NOMO-1 treated with DMSO at 0.1 percent for 48 hours (cell line): ENCODE measurements at regions not wholly inside any gene's neighbourhood (a gene's known extent, or its start where the extent isn't known, plus 50 kb on each side); places are given as distances from the start of the nearest gene placed in this dataset.
A peak's percentile ranks its signal among the peaks of the same experiment; 100 is the strongest.
"Not testable (repeated sequence)": the region's sequence is repeated elsewhere in the genome, so short reads cannot be mapped to it uniquely, and the experiment has no call there.

Experiments
- DNase-seq: peaks from one replicate; lab custom pipeline; 2025; ENCODE audit not compliant: unreplicated experiment; lab: John Stamatoyannopoulos, UW

DNA sequence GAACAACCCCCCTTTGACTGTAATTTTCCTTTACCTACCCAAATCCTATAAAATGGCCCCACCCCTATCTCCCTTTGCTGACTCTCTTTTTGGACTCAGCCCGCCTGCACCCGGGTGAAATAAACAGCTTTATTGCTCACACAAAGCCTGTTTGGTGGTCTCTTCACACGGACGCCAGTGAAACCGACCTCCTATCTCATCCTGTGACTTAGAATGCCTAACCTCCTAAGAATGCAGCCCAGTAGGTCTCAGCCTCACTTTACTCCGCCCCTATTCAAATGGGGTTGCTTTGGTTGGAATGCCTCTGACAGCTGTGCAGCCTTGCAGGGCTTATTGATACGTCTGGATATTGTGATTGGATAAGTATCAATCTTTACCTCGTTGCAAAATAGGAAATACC lies 243.8 kb upstream of the PROK2 start:
- not testable (repeated sequence) for DNase-seq

DNA sequence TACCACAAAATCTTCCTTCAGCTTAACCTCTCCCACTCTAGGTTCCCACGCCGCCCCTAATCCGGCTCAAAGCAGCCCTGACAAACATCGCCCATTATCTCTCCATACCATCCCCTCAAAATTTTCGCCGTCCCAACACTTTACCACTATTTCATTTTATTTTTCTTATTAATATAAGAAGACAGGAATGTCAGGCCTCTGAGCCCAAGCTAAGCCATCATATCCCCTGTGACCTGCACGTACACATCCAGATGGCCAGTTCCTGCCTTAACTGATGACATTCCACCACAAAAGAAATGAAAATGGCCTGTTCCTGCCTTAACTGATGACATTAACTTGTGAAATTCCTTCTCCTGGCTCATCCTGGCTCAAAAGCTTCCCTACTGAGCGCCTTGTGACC lies 243.4 kb upstream of the PROK2 start:
- DNase-seq, result not testable (repeated sequence)

DNA sequence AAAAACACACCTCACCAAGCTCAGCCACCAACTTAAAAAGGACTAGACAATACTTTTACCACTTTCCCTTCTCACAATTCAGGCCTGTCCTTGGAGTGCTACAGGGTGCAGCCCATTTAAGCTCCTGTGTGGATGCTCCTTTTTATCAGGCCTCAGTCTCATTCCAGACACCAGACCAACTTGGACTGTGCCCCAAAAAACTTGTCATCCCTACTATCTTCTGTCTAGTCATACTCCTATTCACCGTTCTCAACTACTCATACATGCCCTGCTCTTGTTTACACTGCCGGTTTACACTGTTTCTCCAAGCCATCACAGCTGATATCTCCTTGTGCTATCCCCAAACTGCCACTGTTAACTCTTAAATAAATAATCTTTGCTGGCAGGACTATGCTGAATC lies 242.8 kb upstream of the PROK2 start:
- DNase-seq, result not testable (repeated sequence)

DNA sequence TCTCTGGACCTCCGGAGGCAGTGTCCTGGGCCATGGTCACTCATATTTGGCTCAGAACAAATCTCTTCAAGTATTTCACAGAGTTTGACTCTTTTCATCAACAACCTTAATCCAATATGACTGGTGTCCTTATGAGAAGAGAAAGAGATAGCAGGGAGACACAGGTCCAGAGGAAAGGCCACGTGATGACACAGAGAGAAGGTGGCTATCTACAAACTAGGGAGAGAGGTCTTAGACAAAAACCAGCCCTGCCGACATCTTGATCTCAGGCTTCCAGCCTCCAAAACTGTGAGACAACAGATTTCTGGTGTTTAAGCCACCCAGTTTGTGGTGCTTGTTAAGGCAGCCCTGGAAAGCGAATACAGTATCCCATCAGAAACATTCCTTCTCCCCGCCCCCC lies 237.1 kb upstream of the PROK2 start:
- DNase-seq, result no peak

DNA sequence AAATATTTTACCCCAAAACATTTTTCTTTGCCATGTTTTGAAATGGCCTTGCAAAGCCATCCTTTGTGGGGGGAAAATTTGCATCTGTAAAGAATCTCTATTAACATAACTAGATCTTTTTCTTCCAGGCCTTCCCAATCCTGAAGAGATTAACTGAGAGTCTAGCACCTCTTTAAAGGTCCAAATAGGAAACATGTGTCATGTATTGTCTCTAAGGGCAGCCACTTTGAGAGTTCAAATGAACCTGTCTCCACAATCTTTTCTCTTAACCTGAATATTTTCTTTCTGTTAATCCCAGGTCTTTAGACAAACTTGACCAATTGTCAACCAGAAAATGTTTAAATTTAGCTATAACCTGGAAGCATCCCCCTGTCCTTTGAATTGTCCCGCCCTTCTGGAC lies 236.6 kb upstream of the PROK2 start:
- DNase-seq, result no peak

DNA sequence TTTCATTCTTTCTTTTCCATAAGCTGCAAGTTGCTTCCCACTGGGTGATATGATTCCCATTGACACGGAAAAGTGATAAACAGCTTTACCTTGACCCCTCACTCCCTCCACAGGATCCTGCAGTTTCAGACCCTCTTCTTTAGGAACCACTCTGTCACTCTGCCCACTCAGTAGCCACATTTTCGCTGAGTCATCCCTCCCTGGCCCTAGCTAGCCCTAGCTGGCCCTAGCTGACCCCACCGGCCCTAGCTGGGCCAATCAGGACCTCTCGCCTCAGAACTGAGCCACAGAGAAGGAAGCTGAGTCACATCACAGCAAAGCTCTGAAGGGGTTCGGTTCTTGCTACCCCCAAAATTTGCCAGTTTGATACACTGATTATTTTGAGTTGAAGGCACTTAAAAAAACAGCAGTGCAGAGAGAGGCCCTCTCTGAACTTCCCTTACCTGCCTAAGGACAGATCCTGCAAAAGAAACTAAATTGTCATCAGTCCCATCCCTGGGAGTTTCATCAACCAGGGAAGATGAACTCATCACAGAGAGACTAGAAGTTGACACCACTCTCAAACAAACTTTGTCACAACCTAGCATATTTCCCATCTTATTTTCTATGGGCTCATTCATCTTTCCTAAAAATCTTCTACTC lies 233.5 kb upstream of the PROK2 start:
- no peak for DNase-seq

DNA sequence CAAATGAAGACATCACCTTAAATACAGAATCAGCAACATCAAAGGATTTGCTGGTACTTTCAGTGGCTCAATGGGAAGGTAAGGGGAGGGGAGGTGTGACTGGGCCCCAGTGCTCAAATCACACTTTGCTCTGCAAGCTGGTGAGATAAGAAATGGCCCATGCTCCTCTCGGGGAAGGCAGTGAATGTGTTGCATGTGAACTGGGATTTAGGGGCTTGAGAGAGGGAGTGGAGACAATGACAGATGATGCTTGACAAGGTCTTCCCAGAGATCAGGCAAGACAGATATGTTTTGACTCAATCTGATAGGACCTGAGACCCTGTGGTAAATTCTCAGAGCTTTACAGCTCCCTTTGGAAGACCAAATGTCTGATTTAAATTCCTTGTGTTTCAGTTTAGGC lies 233.0 kb upstream of the PROK2 start:
- DNase-seq, result no peak

DNA sequence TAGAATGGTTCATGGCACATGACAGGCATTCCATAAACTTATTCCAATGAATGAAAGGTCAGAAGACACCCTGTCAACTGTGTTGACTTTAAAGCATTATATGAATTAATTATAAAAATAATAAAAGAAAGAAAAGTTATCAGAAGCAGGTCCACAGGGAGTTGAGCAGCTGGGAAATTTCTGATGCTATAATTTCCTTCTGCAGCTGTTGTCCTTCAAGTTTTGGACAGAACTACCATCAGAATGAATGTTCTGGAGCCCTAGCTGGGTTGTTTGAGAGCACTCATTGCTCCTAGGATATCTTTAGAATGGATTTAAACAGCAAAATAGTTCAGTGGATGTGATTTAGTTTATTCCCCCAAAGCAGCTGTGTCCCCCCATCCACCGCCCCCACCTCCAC lies 232.4 kb upstream of the PROK2 start:
- DNase-seq, result no peak

DNA sequence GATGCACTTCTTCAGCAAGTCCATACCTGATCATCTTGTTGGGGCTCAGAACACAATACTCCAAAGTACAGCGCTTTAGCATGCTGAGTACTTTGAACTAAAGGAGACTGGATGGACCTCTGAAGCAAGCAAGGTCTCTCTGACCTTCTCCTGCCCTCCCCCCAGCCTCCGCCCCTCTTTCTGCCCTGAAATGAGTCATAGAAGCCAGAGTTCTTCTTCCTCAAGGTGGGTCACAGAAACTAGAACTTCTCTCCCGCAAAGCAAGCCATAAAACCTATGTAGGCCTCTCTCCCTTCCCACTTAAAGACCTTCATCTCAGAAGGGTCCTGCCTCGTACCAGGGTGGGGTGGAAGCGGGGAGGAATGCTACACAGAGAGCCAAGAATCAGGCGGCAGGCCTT lies 230.5 kb upstream of the PROK2 start:
- peak; percentile 63 for DNase-seq

DNA sequence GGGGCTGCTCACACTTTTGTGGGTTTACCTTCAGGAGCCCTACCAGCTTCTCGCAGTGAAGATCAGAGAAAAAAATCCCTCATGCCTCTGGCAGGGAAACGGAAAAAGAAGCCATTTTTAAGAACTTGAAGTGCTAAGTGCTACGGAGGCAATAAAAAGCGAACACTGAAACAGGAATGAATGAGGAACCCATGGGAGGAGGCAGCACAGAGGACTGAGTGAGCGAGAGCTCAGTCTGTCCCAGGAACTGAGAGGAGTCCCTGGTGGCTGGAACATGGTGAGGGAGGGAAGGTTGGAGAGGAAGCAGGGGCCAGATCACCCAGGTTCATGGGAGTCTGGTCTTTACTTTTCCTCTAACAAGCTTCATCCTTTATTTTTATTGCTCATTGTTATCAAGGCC lies 228.1 kb upstream of the PROK2 start:
- DNase-seq, result no peak

DNA sequence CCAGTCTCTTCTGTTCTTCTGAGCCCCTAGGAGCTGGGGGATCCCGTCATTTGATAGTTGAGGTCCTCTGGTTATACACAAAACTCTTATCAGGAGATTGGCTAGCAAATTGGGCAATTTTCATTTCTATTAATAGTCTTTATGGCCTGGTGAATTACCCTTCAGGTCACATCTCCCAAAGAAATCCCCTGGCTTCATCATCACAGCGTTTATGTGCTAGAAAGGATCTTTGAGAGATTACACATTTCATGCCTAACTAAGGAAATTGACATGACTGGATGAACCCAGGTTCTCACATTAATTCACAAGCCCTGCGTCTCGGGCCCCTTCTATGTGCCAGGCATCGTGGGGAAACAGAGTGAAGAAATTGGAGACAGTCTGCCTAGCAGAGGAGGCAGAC lies 227.4 kb upstream of the PROK2 start:
- no peak for DNase-seq

DNA sequence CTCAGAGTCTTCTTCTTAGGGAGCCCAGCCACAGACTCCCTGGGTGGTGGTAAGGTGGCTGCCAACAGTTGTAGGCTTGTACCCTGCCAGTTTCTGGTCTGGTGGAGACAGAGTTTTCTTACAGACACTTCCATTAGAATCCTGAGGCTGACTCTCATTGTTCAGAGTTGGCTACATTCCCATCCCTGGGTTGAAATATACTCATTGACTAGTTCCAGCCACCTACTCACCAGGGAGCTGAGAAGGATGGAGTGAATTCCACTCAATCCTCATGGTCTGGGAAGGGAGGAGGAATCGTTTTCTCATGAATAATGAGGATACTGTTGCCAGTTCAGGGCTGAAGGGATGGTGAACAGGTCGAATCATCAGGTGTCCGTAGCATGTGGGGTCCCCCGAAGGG lies 226.5 kb upstream of the PROK2 start:
- no peak for DNase-seq

DNA sequence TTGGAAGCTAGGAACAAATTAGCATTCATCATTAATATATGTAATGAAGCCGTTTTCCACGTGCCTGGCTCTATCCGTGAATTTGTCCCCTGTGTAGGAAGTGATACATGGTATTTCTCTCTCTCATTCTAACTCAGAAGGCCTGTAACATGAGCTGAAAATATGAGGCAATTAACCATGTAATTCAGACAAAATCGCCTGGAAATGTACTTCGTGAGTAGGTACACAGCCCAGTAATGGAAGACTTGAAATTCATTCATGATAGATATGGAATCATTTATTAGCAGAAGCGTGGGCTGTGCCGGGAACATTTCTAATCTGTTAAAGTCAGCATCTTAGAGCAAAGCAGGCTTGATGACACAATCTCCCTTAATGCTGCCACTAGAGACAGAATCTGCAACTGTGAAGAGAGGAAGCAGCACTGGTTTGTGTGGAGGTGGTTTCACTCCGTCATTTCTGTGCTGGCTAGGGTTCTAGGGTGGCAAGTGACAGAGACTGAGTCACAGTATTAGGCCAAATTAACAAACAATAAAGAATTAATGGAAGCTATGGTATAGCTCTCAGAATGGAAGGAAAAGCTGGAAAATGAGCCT lies 225.0 kb upstream of the PROK2 start:
- DNase-seq, result peak; percentile 52

DNA sequence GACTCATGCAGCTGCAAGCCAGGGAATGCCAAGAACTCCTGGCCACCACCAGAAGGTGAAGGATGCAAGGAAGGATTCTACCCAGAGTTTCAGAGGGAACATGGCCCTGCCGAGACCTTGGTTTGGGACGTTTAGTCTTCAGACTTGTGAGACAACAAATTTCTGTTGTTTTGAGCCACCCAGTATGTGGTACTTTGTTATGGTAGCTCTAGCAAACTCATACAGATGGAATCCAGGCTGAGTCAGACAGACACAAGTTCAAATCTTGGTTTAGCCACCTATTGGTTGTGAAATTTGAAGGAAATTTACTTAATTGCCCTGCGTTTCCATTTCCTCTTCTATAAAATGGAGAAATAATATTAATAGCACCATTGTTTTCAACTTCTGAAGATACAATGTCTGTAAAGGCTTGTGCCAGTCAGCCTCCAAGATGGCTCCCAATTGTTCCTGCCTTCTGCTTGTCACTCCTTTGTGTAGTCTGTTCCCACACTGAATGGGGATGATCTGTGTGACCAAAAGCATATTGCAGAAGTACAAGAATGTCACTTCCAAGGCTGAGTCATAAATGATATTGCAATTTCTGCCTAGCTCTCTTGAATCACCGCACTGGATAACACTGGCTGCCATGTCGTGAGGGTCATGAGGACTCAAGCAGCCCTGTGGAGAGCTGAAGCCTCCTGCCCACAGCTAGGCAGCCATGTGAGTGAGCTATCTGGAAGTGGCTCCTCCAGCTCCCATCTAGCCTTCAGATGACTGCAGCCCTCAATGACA lies 223.5 kb upstream of the PROK2 start:
- peak; percentile 86 for DNase-seq

DNA sequence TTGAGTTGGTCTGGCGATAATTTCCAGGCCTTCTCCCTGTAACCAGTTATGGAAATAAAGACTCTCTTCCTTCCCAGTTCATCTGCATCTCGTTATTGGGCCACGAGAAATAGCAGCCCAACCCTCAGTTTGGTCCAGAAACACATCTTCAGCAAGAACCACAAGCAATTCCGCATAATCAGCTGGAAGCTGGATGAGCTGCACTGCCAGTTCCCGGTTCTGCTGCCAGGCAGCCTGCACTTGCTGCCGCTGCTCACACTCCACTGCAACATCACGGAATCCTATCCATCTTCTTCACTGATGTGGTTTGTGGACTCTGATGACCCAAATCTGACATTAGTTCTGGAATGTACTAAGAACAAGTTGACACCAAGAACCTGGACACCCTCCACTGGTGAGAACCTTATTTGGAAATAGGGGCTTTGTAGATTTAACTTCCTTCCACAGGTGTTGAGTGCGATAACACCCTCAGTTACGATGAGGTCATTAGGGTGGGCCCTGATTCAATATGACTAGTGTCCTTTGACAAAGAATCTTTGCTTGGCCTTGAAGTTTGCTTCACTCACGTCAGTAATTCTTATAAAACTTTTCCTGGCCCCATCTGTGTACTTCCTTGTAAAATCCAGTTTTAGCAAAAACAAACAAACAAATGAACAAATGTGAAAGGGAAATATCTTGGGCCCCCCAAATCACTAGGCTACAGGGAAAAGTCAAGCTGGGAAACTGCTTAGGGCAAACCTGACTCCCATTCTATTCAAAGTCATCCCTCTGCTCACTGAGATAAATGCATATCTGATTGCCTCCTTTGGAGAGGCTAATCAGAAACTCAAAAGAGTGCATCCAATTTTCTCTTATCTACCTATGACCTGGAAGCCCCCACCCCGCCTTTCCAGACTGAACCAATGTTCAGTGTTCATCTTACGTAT lies 221.9 kb upstream of the PROK2 start:
- no peak for DNase-seq

DNA sequence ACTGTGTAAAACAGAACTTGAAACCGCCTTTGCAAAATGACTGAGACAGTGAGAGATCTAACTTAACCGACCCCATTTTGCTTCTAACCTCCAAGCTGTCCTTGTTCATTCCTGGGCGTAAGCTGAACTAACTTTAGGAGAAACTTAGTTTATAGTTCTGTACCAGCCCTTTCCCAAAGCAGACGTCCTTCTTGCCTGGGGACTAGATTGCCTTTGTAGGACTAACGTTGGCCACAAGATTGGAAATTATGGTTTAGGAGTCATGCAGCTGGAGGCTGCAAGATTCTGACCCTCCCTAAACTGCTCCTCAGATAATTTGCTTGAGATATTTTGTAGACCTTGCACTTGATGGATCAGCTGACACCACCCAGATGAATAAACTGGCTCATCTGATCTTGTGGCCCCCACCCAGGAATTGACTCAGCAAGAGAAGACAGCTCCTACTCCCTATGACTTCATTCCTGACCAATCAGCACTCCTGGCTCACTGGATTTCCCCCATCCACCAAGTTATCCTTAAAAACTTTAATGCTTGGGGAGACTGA lies 219.9 kb upstream of the PROK2 start:
- no peak for DNase-seq

DNA sequence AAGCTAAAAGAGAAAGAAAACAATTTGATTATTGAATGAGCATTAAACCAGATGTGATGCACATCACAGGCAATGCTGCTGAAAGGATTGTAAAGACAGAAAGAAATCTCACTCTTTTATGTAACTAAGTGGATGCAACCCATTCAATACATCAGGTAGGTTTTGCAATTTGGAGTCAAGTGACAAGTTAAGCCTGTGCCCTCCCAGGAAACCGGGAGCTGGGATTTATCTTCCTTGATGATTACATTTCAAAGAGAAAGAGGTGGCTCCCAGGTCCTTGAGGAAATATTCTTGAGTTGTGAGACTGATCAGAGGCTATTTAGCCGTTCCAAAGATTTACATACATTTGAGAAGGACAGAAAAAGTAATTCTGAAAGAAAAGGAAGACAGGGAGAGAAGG lies 219.0 kb upstream of the PROK2 start:
- no peak for DNase-seq

DNA sequence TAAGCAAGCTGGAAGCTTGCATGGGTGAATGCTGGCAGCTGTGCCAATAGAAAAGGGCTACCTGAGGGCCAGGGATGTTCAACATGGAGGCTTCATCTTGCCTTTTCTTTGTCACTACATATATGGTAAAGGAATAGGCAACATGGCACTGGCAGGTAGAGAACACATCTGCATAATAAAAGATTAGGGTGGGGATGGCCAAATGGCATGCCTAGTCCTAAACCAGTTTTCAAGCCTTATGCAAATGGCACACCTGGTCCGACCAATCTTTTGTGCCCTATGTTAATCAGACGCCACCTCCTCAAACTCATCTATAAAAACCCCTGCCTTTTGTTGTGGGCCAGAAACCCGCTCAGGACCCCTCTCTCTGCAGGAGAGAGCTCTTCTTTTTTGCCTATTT lies 216.8 kb upstream of the PROK2 start:
- DNase-seq, result no peak

DNA sequence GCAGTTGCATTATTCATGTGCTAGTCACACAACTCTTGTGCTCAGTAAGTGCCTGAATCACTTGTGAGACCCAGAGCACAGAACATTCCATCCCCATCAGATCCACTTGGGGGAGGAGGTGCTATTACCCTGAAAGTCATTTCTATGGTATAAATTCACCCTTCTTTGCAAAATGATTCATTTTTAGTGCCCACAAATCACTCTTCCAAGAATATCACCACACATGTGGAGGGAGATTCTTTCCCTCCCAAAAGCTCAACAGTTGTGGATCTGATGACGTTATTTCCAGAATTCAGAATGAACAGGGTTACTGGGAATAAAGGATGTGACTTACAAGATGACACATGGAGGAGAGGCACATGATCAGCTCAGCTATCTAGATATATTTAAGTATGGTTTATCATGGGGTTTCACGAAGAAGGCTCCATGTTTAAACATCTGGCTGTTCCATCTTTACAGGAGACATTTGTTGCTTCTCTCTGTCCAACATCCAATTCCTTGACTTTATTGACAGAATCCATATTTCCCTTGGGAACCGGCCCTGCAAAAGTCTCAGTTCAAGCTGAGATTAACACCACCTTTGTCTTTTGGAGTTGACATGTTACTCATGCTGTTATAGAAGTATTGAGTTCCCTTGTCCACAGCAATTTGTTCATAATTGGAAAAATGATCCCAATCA lies 214.2 kb upstream of the PROK2 start:
- no peak for DNase-seq

DNA sequence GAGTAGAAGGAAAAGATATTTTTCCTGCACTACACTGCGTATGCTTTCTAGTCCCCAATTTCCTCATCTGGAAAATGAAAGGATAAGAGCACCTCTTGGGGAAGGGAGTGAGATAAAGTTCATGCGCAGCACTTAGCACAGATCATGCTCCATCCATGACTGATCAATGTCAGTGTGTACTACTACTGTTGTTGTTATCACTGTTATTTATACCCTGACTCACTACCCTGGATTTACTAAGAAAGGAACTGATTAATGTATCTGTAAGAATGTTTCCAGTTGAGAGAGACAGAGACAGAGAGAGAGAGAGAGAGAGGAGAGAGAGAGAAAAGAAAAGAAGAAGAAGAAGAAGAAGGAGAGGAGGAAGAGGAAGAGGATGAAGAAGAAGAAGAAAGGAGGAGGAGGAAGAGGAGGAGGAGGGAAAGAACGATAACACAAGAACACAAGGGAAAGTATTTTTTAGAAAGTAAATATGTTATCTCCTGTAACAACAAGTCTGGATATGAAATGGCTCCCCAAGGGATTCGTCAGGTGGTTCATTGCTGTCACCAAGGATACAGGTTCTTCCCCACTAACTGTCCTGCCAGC lies 212.2 kb upstream of the PROK2 start:
- DNase-seq, result no peak
